Stimulated activated CD4-positive, alpha-beta T cell treated with anti-CD3 and anti-CD28 coated beads, TNF-alpha, amount 100 ng/mL, for 1 hour (primary cell): ENCODE measurements at regions not wholly inside any gene's neighbourhood (a gene's known extent, or its start where the extent isn't known, plus 50 kb on each side); places are given as distances from the start of the nearest gene placed in this dataset.

ENCODE experiments used
- DNase-seq, 3 donors: peaks; one replicate each; pipeline ENCODE4 v3.0.0-alpha.2; 2020; ENCODE audit warnings: low read depth in 3 of 3, low spot score in 1 of 3

DNA sequence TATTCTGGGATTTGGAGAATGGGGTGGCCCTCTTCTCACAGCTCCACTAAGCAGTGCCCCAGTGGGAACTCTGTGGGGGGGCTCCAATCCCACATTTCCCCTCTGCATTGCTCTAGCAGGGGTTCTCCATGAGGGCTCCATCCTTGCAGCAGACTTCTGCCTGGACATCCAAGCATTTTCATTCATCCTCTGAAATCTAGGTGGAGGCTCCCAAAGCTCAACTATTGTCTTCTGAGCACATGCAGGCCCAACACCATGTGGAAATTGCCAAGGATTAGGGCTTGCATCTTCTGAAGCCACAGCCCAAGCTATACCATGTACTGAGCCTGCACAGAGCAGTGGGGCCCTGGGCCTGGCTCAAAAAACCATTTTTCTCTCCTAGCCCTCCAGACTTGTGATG is 162.4 kb upstream of the CWC22 start:
- no peak for DNase-seq

DNA sequence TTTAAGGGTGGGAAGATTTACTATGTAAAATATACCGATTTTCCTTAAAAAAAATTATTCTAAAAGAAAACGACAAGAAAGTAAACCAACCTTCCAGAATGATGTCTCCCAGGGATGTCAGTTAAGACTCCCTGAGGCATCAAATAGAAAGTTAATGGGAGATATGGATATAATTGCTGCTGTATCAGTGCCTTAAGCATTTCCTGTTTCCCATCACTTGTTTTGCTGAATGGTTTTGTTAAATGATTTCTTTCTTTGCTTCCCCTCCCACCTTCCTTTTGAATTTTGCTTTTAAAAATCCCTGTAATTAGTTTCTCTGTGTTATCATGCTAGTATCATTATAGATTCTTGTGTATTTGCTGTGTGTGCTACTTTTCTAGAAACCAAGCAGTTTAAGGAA is 154.3 kb upstream of the CWC22 start:
- no peak for DNase-seq

DNA sequence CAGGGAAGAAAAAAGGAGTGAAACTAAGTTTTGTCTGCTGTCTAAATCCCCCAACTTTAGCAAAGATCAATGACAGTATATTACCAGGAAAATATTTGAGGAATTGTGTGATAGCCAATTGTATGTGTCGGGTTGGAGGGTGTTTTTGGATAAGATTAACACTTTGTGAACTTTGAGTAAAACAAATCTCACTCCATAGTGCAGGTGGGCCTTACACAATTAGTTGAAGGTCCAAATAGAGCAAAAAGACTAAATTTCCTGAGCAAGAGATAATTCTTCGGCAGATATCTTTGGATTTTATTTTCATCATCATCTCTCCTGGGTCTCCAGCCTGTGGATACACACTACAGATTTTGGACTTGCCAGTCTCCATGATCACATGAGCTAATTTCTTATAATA is 152.8 kb upstream of the CWC22 start:
- DNase-seq = no peak

DNA sequence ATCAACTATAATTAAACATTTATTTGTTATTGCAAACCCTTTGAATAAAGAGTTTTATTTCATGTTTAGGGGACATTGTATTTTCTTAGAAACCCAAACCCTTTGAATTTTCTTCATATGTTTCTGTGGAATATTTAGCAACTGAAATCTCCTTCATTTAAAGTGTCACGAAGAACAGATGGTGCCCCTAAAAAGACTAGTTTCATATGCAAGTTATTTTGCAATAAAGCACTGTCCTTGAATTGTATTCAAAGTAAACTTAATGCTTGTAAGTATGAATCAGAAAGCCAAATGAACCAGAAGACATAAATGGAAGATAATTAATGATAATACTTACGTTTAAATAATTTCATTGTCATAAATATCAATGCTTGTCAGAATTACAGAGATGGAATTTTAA is 151.9 kb upstream of the CWC22 start:
- DNase-seq = no peak

DNA sequence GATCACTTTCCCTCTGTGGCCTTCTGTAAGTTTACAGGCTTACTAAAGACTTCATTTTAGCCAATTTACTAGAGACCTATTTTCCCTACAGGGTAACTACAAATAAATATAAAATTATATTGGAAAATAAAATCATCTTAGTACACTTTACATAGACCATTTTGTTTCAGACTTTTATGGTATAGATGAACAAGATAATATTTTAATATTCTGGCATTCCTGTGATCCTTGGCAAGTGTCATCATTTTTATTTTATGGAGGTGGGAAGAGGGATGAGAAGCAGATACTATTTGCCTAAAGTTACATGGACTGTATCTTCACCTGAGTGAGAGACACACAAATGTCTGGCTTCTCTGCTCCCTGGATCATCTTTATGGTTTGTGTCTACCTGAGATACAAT is 149.6 kb upstream of the CWC22 start:
- DNase-seq = no peak

DNA sequence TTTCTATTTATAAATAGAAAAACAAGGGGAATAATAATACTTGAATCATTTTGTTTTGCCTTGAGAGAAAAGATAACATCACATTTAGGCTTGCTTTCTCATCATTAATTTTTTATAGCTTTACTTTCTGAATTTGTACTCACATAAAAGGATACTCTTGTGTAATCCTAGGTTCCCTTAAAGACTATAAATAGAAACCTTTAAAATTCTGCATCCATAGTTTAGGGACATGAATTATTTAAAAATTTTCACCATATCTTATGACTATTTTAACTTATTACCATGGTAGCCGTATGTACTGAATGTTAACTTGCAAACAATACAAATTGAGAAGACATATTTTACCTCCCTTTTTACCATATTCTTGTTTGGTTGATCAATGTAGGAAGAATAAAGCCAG is 143.5 kb upstream of the CWC22 start:
- no peak for DNase-seq

DNA sequence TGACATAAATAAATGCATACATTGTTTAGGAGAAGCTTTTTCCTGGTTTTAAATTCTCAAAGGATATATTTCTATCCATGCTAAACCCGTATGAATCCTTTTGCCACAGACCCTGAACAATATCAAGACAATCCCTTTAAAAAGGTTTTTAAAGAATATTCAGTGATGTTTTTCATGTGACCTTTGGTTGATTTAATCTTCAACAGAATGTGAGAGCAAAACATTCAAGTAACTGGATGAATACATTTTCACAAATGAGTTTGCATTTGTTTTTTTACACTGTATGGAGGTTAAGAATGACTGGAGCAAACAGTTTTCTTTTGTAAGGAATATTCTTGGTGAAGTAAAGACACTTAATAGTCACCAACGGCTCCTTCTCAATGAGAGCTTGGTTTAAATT is 139.4 kb upstream of the CWC22 start:
- DNase-seq = no peak

DNA sequence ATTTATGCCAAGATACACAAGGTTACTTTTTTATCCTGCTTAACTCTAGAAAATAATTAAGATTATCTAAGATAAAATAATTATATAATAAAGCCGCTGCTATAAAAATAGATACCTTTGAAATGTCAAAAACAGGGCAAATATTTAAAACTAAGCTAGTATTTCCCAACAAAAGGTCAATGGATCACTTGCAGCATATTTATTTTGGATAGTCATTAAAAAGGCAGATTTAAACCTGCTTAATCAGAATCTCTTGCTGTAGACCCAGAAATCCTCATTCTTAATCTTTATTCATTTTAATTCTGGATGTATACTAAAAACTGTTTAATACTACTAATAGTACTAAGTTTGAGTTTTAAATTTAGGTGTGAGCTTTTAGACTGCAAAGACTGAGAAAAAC is 139.0 kb upstream of the CWC22 start:
- DNase-seq = no peak

DNA sequence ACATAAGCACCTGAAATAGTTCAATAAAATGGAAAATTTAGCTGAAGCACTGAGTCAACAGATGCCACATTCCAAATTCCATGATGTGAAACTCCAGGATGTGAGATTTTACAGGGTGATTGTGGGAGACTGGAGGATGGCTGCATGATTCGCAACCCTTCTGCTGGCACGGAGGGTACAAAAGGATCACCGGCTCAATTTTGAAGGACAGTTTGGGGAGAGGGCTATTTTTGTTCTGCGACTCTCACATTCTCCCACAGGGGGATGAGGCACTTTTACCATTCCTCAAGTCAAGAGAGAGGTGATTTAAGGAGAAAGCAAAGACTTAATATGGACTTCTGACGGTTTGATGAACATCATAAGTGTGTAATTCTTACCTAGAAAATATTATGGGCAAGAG is 138.1 kb upstream of the CWC22 start:
- DNase-seq = no peak

DNA sequence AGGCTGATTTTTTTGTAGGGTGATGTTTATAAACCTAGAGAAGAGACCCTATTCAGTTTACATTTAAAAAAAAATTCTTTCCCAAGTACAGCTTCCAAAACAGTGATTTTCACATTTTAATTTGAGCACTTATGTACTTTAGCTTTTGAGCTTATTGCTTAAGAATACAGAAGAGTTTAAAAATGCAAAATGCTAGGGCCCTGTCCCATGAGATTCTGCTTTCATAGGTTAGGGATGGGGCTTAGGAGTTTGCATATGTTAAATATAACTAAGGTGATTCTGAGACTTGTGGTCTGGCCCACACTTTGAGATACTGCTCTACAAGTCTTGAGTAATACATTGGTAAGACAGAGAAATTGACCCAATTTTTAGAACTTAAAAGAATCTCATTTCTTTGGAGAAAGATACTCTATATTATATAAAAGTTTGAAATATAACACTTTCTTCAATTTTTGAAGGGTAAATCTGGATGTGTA is 137.3 kb upstream of the CWC22 start:
- DNase-seq = no peak

DNA sequence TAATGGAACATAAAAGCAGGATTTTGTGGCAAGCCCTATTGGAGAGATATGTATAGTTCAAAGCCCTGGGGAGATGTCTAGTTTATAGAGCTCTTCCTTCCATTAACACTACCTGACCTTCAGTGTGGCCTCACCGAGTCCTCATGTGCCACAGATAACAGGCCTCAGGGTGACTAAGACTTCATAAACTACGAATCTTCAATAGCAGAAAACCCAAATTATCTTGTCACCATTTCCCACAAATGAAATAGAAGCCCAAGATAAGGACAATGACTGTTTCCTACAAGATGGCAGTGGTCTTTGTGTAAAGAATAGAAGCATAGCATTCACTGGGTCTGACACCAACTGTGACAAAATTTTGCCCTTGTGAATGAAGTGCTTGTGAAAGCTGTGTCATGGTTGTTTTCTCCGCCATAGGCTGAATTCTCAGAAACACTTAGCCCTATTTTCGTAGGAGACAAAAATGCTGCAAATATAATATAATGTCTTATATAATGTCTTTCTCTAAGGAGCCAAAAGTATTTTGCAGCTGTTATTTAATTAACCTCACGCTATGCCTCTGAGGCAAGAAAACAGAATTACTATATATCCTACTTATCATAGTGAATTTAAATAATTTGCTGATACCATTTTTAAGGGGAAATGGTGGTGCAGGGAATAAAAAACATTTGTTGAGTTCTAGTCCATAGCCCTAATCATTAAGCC is 136.7 kb upstream of the CWC22 start:
- no peak for DNase-seq

DNA sequence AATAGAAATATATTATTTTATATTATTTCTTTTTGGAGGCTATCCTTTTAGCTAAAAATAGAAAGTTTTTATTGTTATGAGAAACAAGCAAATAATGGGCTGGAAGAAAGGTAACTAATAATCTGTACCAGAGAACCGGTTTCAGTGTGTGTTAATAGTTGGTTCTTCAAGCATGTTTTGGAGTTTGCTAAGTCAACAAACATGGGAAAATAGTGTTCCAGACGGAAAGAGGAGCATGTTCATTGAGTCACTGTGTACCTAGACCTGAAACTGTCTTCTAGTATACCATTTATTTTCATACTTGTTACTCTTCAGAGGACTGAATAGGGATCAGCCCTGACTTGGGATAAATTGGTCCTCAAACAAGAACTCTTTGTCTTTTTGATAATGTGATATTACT is 134.5 kb upstream of the CWC22 start:
- no peak for DNase-seq

DNA sequence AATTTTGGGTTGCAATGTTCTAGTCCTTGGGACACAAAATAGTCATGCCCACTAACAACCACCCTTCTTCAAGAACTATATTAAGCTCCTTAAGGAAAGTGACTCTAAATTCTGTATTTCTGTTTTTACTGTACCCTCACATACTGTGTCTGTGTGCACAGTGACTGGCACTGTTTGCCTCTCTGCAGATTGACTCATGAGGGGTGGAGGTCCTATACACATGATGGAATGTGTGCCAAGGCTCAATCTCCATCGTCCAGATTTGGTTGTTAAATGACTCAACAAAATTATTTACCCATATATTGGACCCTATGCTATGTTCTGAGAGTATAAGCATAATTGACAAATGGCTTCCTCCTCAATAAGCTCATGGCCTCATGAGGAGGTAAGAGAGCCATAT is 126.6 kb upstream of the CWC22 start:
- DNase-seq = no peak

DNA sequence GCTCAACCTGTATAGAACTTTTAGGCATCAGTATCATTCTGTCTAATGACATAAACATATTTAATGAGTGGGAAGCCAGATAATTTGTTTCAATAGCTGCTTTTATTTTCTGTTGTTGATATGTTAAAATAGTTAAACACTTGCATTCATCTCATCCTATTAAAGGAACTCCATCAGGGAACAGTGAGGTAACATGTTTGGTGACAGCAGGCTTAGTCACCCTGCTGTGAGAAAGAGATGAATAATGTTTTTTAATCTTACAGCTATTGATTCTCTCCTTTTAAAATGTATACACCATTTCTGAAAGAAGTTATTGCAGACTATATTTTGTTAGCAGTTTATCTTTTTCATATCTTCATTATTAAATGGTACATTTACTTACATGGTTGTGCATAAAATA is 123.3 kb upstream of the CWC22 start:
- DNase-seq = no peak

DNA sequence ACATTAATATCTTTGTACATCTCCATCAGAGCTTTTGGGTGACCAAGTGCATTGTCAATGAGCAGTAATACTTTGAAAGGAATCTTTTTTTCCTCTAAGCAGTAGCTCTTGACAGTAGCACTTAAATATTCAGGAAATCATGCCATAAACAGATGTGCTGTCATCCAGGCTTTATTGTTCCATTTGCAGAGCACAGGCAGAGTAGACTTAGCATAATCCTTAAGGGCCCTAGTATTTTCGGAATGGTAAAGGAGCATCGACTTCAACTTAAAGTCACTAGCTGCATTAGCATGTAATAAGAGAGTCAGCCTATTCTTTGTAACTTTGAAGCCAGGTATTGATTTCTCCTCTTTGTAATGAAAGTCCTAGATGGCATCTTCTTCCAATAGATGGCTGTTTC is 121.8 kb upstream of the CWC22 start:
- DNase-seq = no peak

DNA sequence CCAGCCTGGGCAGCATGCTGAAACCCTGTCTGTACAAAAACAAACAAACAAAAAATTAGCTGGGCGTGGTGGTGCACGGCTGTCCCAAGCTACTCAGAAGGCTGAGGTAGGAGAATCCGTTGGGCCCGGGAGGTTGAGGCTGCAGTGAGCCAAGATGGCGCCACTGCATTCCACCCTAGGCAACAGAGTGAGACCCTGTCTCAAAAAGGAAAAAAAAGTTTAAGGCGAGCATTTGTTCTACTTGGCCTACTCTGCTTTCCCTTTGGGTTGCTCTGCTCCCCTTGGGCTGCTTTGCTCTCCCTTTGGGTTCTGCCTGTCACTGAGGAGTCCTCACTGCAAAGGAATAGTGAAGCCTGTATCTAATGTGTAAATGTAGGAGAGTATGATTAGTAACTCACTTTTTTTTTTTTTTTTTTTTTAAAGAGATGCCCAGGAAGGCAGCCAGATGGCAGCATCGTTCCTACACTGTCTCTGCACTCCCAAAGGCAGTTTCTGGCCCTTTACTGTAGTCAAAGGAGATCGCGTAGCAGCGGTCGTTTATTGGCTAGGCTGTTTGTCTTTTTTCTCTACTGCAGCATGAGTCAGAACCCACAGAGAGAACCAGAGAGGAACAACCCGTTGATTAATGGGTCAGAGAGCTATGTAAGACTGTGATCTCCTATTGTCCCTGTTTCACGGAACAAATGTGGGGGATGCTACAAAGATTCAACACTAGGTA is 118.3 kb upstream of the CWC22 start:
- DNase-seq = peak in 1 of 3 donors; percentile 4

DNA sequence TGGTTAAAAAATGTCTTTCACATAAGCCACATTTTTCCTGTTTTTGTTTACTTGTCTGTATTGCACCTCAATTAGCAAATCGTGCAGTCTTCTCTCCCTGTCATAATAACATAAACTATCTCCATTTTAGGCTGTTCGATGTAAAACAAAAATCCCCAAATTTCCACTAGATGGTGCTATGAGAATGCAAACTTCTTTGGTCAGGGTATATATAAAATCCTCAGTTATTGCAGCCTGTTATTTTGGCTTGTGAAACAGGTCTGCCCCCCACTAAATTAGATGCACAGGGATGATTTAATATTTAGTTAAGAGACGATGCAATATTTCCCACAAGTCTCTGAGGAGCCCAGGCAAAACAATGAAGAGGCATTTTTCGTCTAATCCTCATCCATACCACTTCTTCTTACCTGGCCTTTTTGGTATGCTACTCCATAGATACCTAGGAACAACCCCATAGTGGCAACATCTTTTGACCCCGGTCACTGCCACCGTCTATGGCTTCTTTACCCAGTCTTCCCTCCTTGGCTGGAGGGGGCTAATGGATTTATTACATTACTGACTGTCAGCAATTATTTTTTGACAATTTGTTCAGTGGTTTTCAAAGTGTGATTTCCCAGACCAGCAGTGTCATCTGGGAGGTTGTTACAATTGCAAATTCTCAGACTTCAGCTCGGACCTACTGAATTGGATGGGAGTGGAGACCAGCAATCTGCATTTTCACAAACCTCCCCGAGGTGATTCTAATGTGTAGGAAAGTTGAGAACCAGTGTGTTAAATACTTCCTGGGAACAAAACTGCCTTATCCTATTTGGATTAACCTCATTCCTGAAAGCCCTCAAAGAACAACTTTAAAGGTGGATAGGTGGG is 117.4 kb upstream of the CWC22 start:
- no peak for DNase-seq

DNA sequence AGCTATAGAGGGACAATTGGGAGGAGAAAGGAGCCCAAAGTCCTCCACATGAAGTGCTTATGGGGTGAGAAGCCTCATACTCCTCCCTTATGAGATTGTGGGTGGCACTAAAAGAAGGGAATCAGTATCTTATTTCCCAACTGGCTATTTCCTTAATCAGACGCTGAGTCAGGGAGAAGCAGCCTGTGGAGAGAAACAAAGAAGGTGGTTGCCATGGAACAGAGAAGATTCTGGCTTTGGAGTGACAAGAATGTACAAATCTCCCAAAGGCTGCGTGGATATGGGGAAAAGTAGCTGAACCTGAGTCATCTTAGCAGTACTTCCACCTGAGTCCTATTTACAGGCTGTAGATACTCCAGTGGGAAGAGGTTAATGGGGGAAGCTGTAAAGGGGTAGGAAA is 115.8 kb upstream of the CWC22 start:
- no peak for DNase-seq

DNA sequence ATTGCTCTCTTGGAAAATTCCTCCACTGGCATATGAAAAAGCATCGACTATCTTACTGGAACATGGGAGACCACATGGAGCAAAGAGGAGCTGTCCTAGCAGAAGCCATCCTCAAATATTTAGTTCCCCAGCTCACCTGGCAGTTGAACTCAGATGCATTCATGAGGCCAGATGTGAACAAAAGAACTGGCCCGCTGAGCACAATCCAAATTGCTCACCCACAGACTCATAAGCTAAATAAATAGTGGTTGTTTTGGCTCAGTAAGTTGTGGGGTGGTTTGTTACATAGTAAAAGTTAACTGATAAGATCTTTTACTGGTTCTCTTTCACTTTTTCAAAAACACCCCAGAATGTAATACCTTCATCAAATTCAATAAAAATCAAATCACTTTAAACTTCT is 108.6 kb upstream of the CWC22 start:
- no peak for DNase-seq

DNA sequence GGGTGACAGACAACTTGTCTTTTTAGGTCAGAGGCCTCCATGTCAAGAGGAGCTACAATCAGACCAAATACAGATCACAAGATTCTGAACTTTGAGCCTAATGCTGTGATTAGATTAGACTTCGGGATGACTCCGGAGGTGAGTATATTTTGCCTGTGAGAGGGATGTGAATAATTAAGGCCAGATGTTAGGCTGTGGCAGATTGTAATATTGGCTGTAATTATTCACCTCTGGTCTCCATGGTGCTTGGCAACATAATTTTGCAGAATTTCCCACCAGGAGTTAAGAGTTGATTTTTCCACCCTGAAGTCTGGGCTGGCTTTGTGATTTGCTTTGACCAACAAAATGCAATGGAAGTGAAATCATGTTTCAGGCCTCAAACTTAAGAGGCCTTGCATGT is 108.2 kb upstream of the CWC22 start:
- DNase-seq = no peak

DNA sequence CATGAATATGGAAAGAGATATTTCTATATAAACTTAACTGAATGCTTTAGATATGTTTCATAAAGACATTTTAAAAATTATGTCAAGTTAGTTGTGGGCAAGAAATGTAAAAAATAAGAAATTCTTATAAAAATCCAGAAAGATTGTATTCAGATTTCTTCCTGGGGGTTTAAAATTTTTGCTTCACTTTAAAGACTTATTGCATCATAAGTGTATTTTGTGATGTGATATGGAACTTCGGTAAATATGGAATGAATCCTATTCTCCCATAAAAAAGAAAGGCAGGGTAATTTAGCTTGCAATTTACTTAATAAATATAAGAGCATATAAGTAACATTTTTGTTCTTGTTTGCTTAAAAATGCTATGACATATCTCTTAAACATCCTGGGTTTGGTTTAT is 104.8 kb upstream of the CWC22 start:
- no peak for DNase-seq

DNA sequence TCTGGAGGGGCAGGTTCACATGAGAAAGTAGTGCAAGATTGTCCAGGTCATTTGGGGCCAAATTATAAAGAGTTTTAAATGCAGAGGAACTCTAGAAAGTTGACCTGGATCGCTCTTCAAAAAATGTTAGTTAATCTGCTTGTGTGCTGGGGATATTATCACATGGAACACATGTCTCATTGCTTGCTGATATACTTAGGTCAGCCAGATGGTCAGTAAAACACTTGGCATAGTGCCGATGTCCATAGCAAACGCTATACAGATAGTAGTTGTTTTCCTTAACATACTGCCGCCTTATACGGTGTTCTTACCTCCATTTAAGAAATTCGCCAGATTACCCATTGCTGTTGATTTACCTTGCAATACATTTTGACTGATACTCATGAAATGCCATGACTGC is 103.4 kb upstream of the CWC22 start:
- no peak for DNase-seq
